Neutrophil (primary cell): ENCODE measurements at regions not wholly inside any gene's neighbourhood (a gene's known extent, or its start where the extent isn't known, plus 50 kb on each side); places are given as distances from the start of the nearest gene placed in this dataset.

ENCODE experiments used
- H3K27ac ChIP-seq: fragments of 200-600 bp; sonication (generic); 2 replicates; pipeline ENCODE4 v1.5.1; 2016; ENCODE audit warnings: mild to moderate bottlenecking, moderate library complexity
- H3K27me3 ChIP-seq: fragments of 200-600 bp; sonication (generic); 2 replicates; pipeline ENCODE4 v1.6.0; 2016; ENCODE audit warnings: mild to moderate bottlenecking
- H3K36me3 ChIP-seq: fragments of 200-600 bp; sonication (generic); 2 replicates; pipeline ENCODE4 v1.5.1; 2017
- H3K4me1 ChIP-seq, 2 experiments: fragments of 200-600 bp in 1 of 2; sonication (generic) in 1 of 2; 1 replicate in 1 of 2; 2 replicates in 1 of 2; pipeline versions ENCODE4 v1.5.1 to v1.6.1; 2013 to 2016; ENCODE audit warnings: low read depth in 1 of 2, low read length in 1 of 2, mild to moderate bottlenecking in 1 of 2, moderate library complexity in 1 of 2; ENCODE audit not compliant: control insufficient read depth in 1 of 2, insufficient read depth in 1 of 2
- H3K4me3 ChIP-seq, 2 experiments: fragments of 200-600 bp in 1 of 2; sonication (generic) in 1 of 2; 1 replicate in 1 of 2; 2 replicates in 1 of 2; pipeline ENCODE4 v1.5.1; 2013 to 2016; ENCODE audit warnings: low read depth in 1 of 2, low read length in 1 of 2, mild to moderate bottlenecking in 1 of 2, moderate library complexity in 1 of 2
- H3K9me3 ChIP-seq: fragments of 200-600 bp; sonication (generic); 2 replicates; pipeline ENCODE4 v1.5.1; 2016
- CTCF ChIP-seq: fragments of 200-600 bp; sonication (generic); IDR thresholded peaks from 2 replicates; pipeline ENCODE4 v1.5.1; 2016; ENCODE audit warnings: antibody characterized with exemption

- Histone ChIP-seq H3K4me3 (no peak overlapping the region), H3K9me3 (no peaks in the 10 kb centered on the region), H3K27ac (no peak overlapping the region), H3K36me3 (no peaks in the 10 kb centered on the region), H3K4me1 (no peaks in the 10 kb centered on the region), H3K27me3 (no peaks in the 10 kb centered on the region)
- TF ChIP-seq CTCF = no peak
Observed at GRCh38 chr15:62457100-62457499, 292.0 kb upstream of the C2CD4B start.

GRCh38 chr15:62459875-62460274 is 294.8 kb upstream of the C2CD4B start:
- Histone ChIP-seq H3K27me3 (no peaks in the 10 kb centered on the region), H3K36me3 (no peaks in the 10 kb centered on the region), H3K27ac (no peak overlapping the region), H3K4me3 (no peak overlapping the region), H3K4me1 (no peaks in the 10 kb centered on the region), H3K9me3 (no peaks in the 10 kb centered on the region)
- TF ChIP-seq CTCF = no peak

- Histone ChIP-seq H3K4me1 (no peaks in the 10 kb centered on the region), H3K27me3 (no peaks in the 10 kb centered on the region), H3K9me3 (no peaks in the 10 kb centered on the region), H3K36me3 (no peaks in the 10 kb centered on the region), H3K27ac (no peak overlapping the region), H3K4me3 (no peak overlapping the region)
- TF ChIP-seq CTCF = no peak
Observed at GRCh38 chr15:62462268-62462667, 297.2 kb upstream of the C2CD4B start.

GRCh38 chr15:62462721-62463120 is 297.6 kb upstream of the C2CD4B start:
- TF ChIP-seq CTCF = no peak
- no peak overlapping the region for H3K4me3 ChIP-seq

GRCh38 chr15:62464705-62465104 is 299.6 kb upstream of the C2CD4B start:
- Histone ChIP-seq H3K27ac (no peak overlapping the region), H3K4me3 (no peak overlapping the region), H3K36me3 (no peaks in the 10 kb centered on the region), H3K4me1 (no peaks in the 10 kb centered on the region), H3K9me3 (no peaks in the 10 kb centered on the region), H3K27me3 (no peaks in the 10 kb centered on the region)
- TF ChIP-seq CTCF = no peak

More at GRCh38 chr15:62462721-62463120, 297.6 kb upstream of the C2CD4B start:
- Histone ChIP-seq H3K27me3 (no peaks in the 10 kb centered on the region), H3K36me3 (no peaks in the 10 kb centered on the region), H3K9me3 (no peaks in the 10 kb centered on the region), H3K4me1 (no peaks in the 10 kb centered on the region), H3K27ac (no peak overlapping the region)

- H3K4me3 ChIP-seq = no peak overlapping the region
- no peak for TF ChIP-seq CTCF
- no peaks in the 10 kb centered on the region for H3K4me1 ChIP-seq
- no peaks in the 10 kb centered on the region for H3K36me3 ChIP-seq
- H3K27me3 ChIP-seq = no peaks in the 10 kb centered on the region
- no peaks in the 10 kb centered on the region for H3K9me3 ChIP-seq
- no peak overlapping the region for H3K27ac ChIP-seq
Observed at GRCh38 chr15:62465173-62465572, 300.1 kb upstream of the C2CD4B start.
